Mesenchymal stem cell (in vitro differentiated cells and primary cell): ENCODE measurements at regions not wholly inside any gene's neighbourhood (a gene's known extent, or its start where the extent isn't known, plus 50 kb on each side); places are given as distances from the start of the nearest gene placed in this dataset.

Experiments used
- DNase-seq: peaks from one replicate; pipeline ENCODE4 v3.0.0-alpha.2; 2013
- H2AFZ ChIP-seq: one replicate; pipeline ENCODE4 v1.6.1; 2013; ENCODE audit warnings: low read depth, mild to moderate bottlenecking, control low read depth, inconsistent platforms, low read length, moderate library complexity
- H2AK5ac ChIP-seq: 2 replicates; pipeline ENCODE4 v1.6.1; 2013; ENCODE audit warnings: low read length, moderate library complexity, mild to moderate bottlenecking, inconsistent platforms; ENCODE audit not compliant: severe bottlenecking
- H2BK120ac ChIP-seq: one replicate; pipeline ENCODE4 v1.6.1; 2013; ENCODE audit warnings: low read depth, mild to moderate bottlenecking, inconsistent platforms, low read length, moderate library complexity
- H2BK12ac ChIP-seq, 2 experiments: one replicate each; pipeline ENCODE4 v1.6.1; 2013; ENCODE audit warnings: inconsistent platforms in 2 of 2, low read length in 2 of 2, mild to moderate bottlenecking in 2 of 2, moderate library complexity in 2 of 2, control low read depth in 1 of 2
- H2BK15ac ChIP-seq: one replicate; pipeline ENCODE4 v1.6.1; 2013; ENCODE audit warnings: mild to moderate bottlenecking, low read depth, inconsistent platforms; ENCODE audit not compliant: poor library complexity, severe bottlenecking
- H2BK5ac ChIP-seq: 2 replicates; pipeline ENCODE4 v1.6.1; 2013; ENCODE audit warnings: low read depth, mild to moderate bottlenecking, low read length, control low read depth, inconsistent platforms; ENCODE audit not compliant: poor library complexity, severe bottlenecking
- H3K14ac ChIP-seq, 2 experiments: one replicate each; pipeline ENCODE4 v1.6.1; 2013; ENCODE audit warnings: inconsistent platforms in 2 of 2, low read length in 2 of 2, control low read depth in 1 of 2, mild to moderate bottlenecking in 1 of 2, moderate library complexity in 1 of 2
- H3K18ac ChIP-seq, 2 experiments: one replicate each; pipeline ENCODE4 v1.6.1; 2013; ENCODE audit warnings: inconsistent platforms in 2 of 2, low read length in 2 of 2, control low read depth in 1 of 2, low read depth in 1 of 2, mild to moderate bottlenecking in 1 of 2
- H3K23ac ChIP-seq, 2 experiments: one replicate each; pipeline ENCODE4 v1.6.1; 2013; ENCODE audit warnings: inconsistent platforms in 2 of 2, low read length in 2 of 2, mild to moderate bottlenecking in 2 of 2, moderate library complexity in 2 of 2, control low read depth in 1 of 2
- H3K27ac ChIP-seq: 2 replicates; pipeline ENCODE4 v1.5.1; 2013; ENCODE audit warnings: mild to moderate bottlenecking, moderate library complexity, low read length, control low read depth, inconsistent platforms; ENCODE audit not compliant: poor library complexity, severe bottlenecking
- H3K27me3 ChIP-seq, 2 experiments: 2 replicates each; pipeline versions ENCODE4 v1.6.1 to v1.7.0; 2013; ENCODE audit warnings: low read length in 2 of 2, mild to moderate bottlenecking in 2 of 2, moderate library complexity in 2 of 2, control low read depth in 1 of 2, inconsistent platforms in 1 of 2; ENCODE audit not compliant: control insufficient read depth in 1 of 2, insufficient read depth in 1 of 2
- H3K36me3 ChIP-seq, 2 experiments: 2 replicates each; pipeline versions ENCODE4 v1.6.1 to v1.7.0; 2013; ENCODE audit warnings: low read length in 2 of 2, control low read depth in 1 of 2, inconsistent platforms in 1 of 2, low read depth in 1 of 2, mild to moderate bottlenecking in 1 of 2; ENCODE audit not compliant: insufficient read depth in 2 of 2, control insufficient read depth in 1 of 2
- H3K4ac ChIP-seq, 2 experiments: one replicate each; pipeline ENCODE4 v1.6.1; 2013; ENCODE audit warnings: inconsistent platforms in 2 of 2, low read length in 2 of 2, mild to moderate bottlenecking in 2 of 2, moderate library complexity in 2 of 2, control low read depth in 1 of 2, low read depth in 1 of 2
- H3K4me1 ChIP-seq: 2 replicates; pipeline ENCODE4 v1.6.1; 2013; ENCODE audit warnings: low read depth, low read length, control low read depth; ENCODE audit not compliant: control insufficient read depth, insufficient read depth
- H3K4me2 ChIP-seq: 2 replicates; pipeline ENCODE4 v1.6.1; 2013; ENCODE audit warnings: low read length, mild to moderate bottlenecking, inconsistent platforms; ENCODE audit not compliant: poor library complexity, severe bottlenecking
- H3K4me3 ChIP-seq, 2 experiments: 2 replicates each; pipeline versions ENCODE4 v1.5.1 to v1.7.0; 2013; ENCODE audit warnings: low read length in 2 of 2, mild to moderate bottlenecking in 2 of 2, control low read depth in 1 of 2, low read depth in 1 of 2; ENCODE audit not compliant: insufficient read depth in 1 of 2
- H3K79me1 ChIP-seq: replicated peaks from 2 replicates; pipeline ENCODE4 v1.6.1; 2013; ENCODE audit warnings: mild to moderate bottlenecking, control low read depth, low read length, inconsistent platforms; ENCODE audit not compliant: poor library complexity, severe bottlenecking
- H3K9ac ChIP-seq: 2 replicates; pipeline ENCODE4 v1.7.0; 2013; ENCODE audit warnings: mild to moderate bottlenecking, low read length, moderate library complexity
- H3K9me3 ChIP-seq: 2 replicates; pipeline ENCODE4 v1.7.0; 2013; ENCODE audit warnings: mild to moderate bottlenecking, low read length; ENCODE audit not compliant: control insufficient read depth
- H4K8ac ChIP-seq: one replicate; pipeline ENCODE4 v1.6.1; 2013; ENCODE audit warnings: inconsistent platforms, mild to moderate bottlenecking, low read length, moderate library complexity
- H4K91ac ChIP-seq: one replicate; pipeline ENCODE4 v1.6.1; 2013; ENCODE audit warnings: mild to moderate bottlenecking, low read length, inconsistent platforms
- WGBS: methylation state at CpG from one replicate; pipeline ENCODE4 v1.1.7; 2013; ENCODE audit warnings: mixed read lengths; 5-methylcytosine and 5-hydroxymethylcytosine counted together

DNA sequence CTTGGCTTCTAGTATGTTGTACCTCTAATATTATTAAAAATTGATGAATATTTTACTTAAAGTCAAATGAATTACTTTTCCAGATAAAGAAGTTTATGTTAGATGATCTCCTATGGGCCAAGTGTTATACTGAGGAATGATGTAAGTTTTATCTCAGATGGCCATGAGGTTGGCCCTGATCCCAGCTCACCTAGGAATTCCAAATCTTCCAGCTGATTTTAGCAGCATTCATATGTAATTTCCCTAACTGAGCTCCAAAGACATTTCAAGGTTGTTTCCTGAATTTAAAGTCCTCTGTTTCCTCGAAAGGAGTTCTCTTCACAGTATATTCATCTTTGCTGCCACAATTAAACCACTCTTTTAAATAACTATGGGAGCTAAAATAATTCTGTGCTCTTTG, 1670.4 kb upstream of the SPRY2 start:
- no peak overlapping the region for H3K9ac ChIP-seq
- no peaks in the 10 kb centered on the region for H3K27me3 ChIP-seq
- H3K23ac ChIP-seq: no peak overlapping the region
- H2BK12ac ChIP-seq: no peak overlapping the region
- H2BK15ac ChIP-seq: no peak overlapping the region
- no peak overlapping the region for H3K27ac ChIP-seq
- H3K4ac ChIP-seq: no peak overlapping the region
- no peak overlapping the region for H4K91ac ChIP-seq
- no peaks in the 10 kb centered on the region for H3K79me1 ChIP-seq
- peaks cover 3% of the 10 kb centered on the region for H3K9me3 ChIP-seq
- H3K4me1 ChIP-seq: no peaks in the 10 kb centered on the region
- H3K14ac ChIP-seq: no peak overlapping the region
- no peak overlapping the region for H2AFZ ChIP-seq
- no peak overlapping the region for H2AK5ac ChIP-seq
- no peak for DNase-seq
- 88% methylated on average over 1 of the region's 1 CpG for WGBS
- no peaks in the 10 kb centered on the region for H3K36me3 ChIP-seq
- no peak overlapping the region for H2BK120ac ChIP-seq
- H3K4me2 ChIP-seq: no peak overlapping the region
- no peak overlapping the region for H4K8ac ChIP-seq
- H3K4me3 ChIP-seq: no peak overlapping the region
- H3K18ac ChIP-seq: no peak overlapping the region
- H2BK5ac ChIP-seq: no peak overlapping the region

DNA sequence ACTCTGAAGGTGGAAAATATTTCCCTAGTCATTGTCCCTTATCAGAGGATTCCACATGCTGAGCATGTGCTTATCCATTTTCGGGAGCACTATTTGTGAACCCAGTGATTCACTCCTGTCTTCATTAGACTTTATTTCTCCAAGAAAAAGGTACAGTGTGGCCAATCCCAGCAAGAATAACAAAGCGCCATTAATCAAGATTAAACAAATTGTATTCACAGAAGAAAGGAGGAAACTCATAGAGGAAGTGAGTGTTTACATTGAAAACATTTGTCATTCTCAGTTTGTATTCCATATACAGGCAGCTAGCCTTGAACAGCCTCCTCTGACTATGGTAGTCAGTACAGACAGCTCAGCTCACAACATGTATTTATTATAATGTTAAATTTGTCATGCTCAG, 1669.9 kb upstream of the SPRY2 start:
- Histone ChIP-seq H2AFZ (no peak overlapping the region), H3K27ac (no peak overlapping the region), H3K23ac (no peak overlapping the region), H2BK12ac (no peak overlapping the region), H3K9me3 (peaks cover 3% of the 10 kb centered on the region), H3K9ac (no peak overlapping the region), H3K4me1 (no peaks in the 10 kb centered on the region), H3K79me1 (no peaks in the 10 kb centered on the region), H3K4me3 (no peak overlapping the region), H3K4ac (no peak overlapping the region), H3K14ac (no peak overlapping the region), H4K8ac (no peak overlapping the region), H3K4me2 (no peak overlapping the region), H2AK5ac (no peak overlapping the region), H3K18ac (no peak overlapping the region), H3K36me3 (no peaks in the 10 kb centered on the region), H3K27me3 (no peaks in the 10 kb centered on the region), H2BK15ac (no peak overlapping the region), H2BK120ac (no peak overlapping the region), H2BK5ac (no peak overlapping the region), H4K91ac (no peak overlapping the region)
- DNase-seq: peak; percentile 31
- WGBS: 42% methylated on average over 1 of the region's 2 CpGs

DNA sequence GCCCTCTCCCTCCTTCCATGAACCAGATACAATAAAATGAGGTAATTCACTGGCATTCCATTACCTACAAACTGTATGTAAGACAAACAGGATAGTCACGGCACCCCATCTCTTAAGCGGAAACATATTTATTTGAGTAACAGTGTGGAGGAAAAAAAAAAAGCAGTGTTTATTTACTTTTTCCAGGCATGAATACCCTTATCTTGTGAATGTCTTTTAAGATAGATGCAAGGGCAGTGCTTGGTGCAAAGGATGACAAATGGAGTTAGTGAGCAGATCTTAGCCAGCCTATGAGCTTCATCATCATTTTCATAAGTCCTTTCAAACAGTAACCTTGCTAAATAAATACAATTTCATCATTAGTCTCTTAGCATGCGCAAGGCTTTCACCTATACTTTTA, 1661.8 kb upstream of the SPRY2 start:
- H2BK120ac ChIP-seq: no peak overlapping the region
- H3K79me1 ChIP-seq: no peaks in the 10 kb centered on the region
- no peak overlapping the region for H3K4ac ChIP-seq
- H3K4me1 ChIP-seq: no peaks in the 10 kb centered on the region
- no peak overlapping the region for H2BK15ac ChIP-seq
- H3K9me3 ChIP-seq: no peaks in the 10 kb centered on the region
- H2AFZ ChIP-seq: no peak overlapping the region
- no peak overlapping the region for H3K23ac ChIP-seq
- H2BK12ac ChIP-seq: no peak overlapping the region
- no peak overlapping the region for H3K4me2 ChIP-seq
- H3K18ac ChIP-seq: no peak overlapping the region
- H4K91ac ChIP-seq: no peak overlapping the region
- H2BK5ac ChIP-seq: no peak overlapping the region
- no peaks in the 10 kb centered on the region for H3K36me3 ChIP-seq
- no peak overlapping the region for H3K9ac ChIP-seq
- H3K27ac ChIP-seq: no peak overlapping the region
- 63% methylated on average over 2 of the region's 3 CpGs for WGBS
- no peak for DNase-seq
- no peaks in the 10 kb centered on the region for H3K27me3 ChIP-seq
- no peak overlapping the region for H2AK5ac ChIP-seq
- H4K8ac ChIP-seq: no peak overlapping the region
- no peak overlapping the region for H3K14ac ChIP-seq
- H3K4me3 ChIP-seq: no peak overlapping the region

DNA sequence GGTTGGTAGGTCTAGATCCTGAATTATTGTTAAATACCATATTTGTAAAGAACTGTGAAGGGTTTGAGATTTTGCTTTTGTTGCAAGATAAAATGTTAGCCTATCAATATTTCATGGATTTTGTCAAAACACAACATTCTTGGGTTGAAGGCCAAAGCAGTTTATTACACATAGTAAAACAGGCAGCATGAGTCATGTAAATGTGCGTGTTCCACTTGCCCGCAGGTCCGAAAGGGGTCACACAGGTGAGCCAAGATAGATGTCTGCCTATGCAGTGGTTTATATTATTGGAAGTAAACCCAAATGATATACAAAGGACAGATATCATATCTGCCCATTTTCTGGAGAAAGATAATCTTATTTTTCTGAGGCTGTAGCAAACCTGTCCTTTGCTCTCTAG, 1654.4 kb upstream of the SPRY2 start:
- H3K4me3 ChIP-seq: no peak overlapping the region
- no peak overlapping the region for H3K23ac ChIP-seq
- no peak overlapping the region for H2BK15ac ChIP-seq
- H4K8ac ChIP-seq: no peak overlapping the region
- H4K91ac ChIP-seq: no peak overlapping the region
- no peak overlapping the region for H3K27ac ChIP-seq
- H3K27me3 ChIP-seq: no peaks in the 10 kb centered on the region
- no peaks in the 10 kb centered on the region for H3K9me3 ChIP-seq
- H2BK120ac ChIP-seq: no peak overlapping the region
- no CpG with 5 or more reads among the region's 3 CpGs for WGBS
- no peak for DNase-seq
- no peaks in the 10 kb centered on the region for H3K4me1 ChIP-seq
- no peak overlapping the region for H2AFZ ChIP-seq
- H3K18ac ChIP-seq: no peak overlapping the region
- H2AK5ac ChIP-seq: no peak overlapping the region
- no peaks in the 10 kb centered on the region for H3K79me1 ChIP-seq
- no peak overlapping the region for H3K4me2 ChIP-seq
- H3K14ac ChIP-seq: no peak overlapping the region
- H2BK12ac ChIP-seq: no peak overlapping the region
- no peaks in the 10 kb centered on the region for H3K36me3 ChIP-seq
- no peak overlapping the region for H3K4ac ChIP-seq
- no peak overlapping the region for H3K9ac ChIP-seq
- H2BK5ac ChIP-seq: no peak overlapping the region
